OCI-LY7 (cell line): ENCODE measurements at regions not wholly inside any gene's neighbourhood (a gene's known extent, or its start where the extent isn't known, plus 50 kb on each side); places are given as distances from the start of the nearest gene placed in this dataset.

ENCODE experiments used
- EZH2phosphoT487 ChIP-seq: fragments of 200-600 bp; sonication (generic); IDR thresholded peaks from 2 replicates; pipeline ENCODE4 v1.6.1; 2018; ENCODE audit warnings: low read depth, borderline replicate concordance, mild to moderate bottlenecking, mixed run types, antibody characterized with exemption, low read length, moderate library complexity, mixed read lengths
- TF ChIP-seq, protein P1 (sequence below): fragments of 200-600 bp; sonication (generic); conservative IDR thresholded peaks from 2 replicates; pipeline ENCODE4 v1.5.1; 2014; ENCODE audit warnings: mild to moderate bottlenecking, antibody characterized with exemption, low read length, moderate library complexity, mixed read lengths

DNA sequence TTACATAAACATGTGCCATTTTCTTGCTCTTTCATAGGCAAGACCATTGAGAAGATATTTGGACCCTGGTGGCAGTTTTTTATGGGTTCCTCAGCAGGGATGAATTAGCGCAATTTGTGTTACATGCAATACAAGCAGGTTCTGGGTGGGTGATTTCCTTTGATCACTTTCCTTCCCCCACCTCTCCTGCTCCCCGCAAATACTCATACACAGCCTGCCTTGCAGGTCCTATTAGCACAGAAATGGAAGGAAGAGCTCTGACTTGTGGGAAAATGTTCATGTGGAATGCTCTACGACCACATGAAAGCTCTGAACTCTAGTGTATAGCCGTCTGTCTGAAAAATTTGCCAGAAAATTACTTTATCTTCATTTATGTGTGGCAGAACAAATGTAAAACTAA, 361.0 kb upstream of the FAT1 start:
- TF ChIP-seq, protein P1, sequence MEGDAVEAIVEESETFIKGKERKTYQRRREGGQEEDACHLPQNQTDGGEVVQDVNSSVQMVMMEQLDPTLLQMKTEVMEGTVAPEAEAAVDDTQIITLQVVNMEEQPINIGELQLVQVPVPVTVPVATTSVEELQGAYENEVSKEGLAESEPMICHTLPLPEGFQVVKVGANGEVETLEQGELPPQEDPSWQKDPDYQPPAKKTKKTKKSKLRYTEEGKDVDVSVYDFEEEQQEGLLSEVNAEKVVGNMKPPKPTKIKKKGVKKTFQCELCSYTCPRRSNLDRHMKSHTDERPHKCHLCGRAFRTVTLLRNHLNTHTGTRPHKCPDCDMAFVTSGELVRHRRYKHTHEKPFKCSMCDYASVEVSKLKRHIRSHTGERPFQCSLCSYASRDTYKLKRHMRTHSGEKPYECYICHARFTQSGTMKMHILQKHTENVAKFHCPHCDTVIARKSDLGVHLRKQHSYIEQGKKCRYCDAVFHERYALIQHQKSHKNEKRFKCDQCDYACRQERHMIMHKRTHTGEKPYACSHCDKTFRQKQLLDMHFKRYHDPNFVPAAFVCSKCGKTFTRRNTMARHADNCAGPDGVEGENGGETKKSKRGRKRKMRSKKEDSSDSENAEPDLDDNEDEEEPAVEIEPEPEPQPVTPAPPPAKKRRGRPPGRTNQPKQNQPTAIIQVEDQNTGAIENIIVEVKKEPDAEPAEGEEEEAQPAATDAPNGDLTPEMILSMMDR, result no peak
- no peak for TF ChIP-seq EZH2phosphoT487
